Stomach (tissue), 8 donors: ENCODE measurements at regions not wholly inside any gene's neighbourhood (a gene's known extent, or its start where the extent isn't known, plus 50 kb on each side); places are given as distances from the start of the nearest gene placed in this dataset.

ENCODE experiments used
- DNase-seq, 2 donors: peaks; one replicate each; pipeline versions ENCODE4 v3.0.0 to v3.0.0-alpha.2; 2013 to 2019
- H3K27ac ChIP-seq, 5 donors: fragments of 200-600 bp in 4 of 5; sonication (generic) in 4 of 5; one replicate each; pipeline ENCODE4 v1.5.1; 2013 to 2019; ENCODE audit warnings: mild to moderate bottlenecking in 1 of 5, moderate library complexity in 1 of 5
- H3K27me3 ChIP-seq, 3 donors: fragments of 200-600 bp; sonication (generic); one replicate each; pipeline ENCODE4 v1.5.1; 2017 to 2019; ENCODE audit warnings: mixed run types in 1 of 3
- H3K36me3 ChIP-seq, 4 donors: fragments of 200-600 bp; sonication (generic); 1 replicate in 3 of 4; 2 replicates in 1 of 4; pipeline ENCODE4 v1.5.1; 2016 to 2019
- H3K4me1 ChIP-seq, 4 donors: fragments of 200-600 bp; sonication (generic); one replicate each; pipeline ENCODE4 v1.5.1; 2016 to 2019
- H3K4me3 ChIP-seq, 4 donors: fragments of 200-600 bp; sonication (generic) in 3 of 4; one replicate each; pipeline ENCODE4 v1.5.1; 2016 to 2019; ENCODE audit warnings: mild to moderate bottlenecking in 1 of 4
- H3K9me3 ChIP-seq, 4 donors: fragments of 200-600 bp; sonication (generic); one replicate each; pipeline ENCODE4 v1.5.1; 2016 to 2019
- EP300 ChIP-seq: sonication (generic); formaldehyde crosslinking; IDR thresholded peaks from one replicate; pipeline ENCODE4 v1.6.1; 2017; ENCODE audit warnings: antibody characterized with exemption
- POLR2A ChIP-seq, 4 donors: fragments of 450-650 bp; IDR thresholded peaks; one replicate each; pipeline ENCODE4 v1.6.1; 2016; ENCODE audit warnings: antibody characterized with exemption in 4 of 4, control low read depth in 2 of 4, mild to moderate bottlenecking in 1 of 4, moderate library complexity in 1 of 4
- POLR2AphosphoS5 ChIP-seq, 3 donors: sonication (generic); formaldehyde crosslinking; IDR thresholded peaks; one replicate each; pipeline ENCODE4 v1.6.1; 2016; ENCODE audit warnings: antibody characterized with exemption in 3 of 3
- WGBS, 5 donors: extraction: QIAGEN DNeasy Blood & Tissue Kit in 3 of 5; methylation state at CpG; one replicate each; pipeline versions ENCODE4 v1.1.5 to v1.1.7; 2013 to 2018; 5-methylcytosine and 5-hydroxymethylcytosine counted together
- intact Hi-C: fragments of 100-400 bp; cut with DNase I; formaldehyde crosslinking; loops from one replicate; pipeline ENCODE4 v1.15.1; 2023; ENCODE audit warnings: low total_unique reads
- TF ChIP-seq, protein P1 (sequence below), 7 experiments: fragments of 450-650 bp in 4 of 7; fragments of 200-600 bp in 3 of 7; sonication (generic) in 3 of 7; IDR thresholded peaks; one replicate each; pipeline ENCODE4 v1.5.1; 2016 to 2019; ENCODE audit warnings: antibody characterized with exemption in 7 of 7, control low read depth in 2 of 7, mild to moderate bottlenecking in 1 of 7
- donor health status: healthy with polysubstance abuse.
- donor health status: Bipolar disorder and iron deficiency.
- donor health status: healthy.

DNA sequence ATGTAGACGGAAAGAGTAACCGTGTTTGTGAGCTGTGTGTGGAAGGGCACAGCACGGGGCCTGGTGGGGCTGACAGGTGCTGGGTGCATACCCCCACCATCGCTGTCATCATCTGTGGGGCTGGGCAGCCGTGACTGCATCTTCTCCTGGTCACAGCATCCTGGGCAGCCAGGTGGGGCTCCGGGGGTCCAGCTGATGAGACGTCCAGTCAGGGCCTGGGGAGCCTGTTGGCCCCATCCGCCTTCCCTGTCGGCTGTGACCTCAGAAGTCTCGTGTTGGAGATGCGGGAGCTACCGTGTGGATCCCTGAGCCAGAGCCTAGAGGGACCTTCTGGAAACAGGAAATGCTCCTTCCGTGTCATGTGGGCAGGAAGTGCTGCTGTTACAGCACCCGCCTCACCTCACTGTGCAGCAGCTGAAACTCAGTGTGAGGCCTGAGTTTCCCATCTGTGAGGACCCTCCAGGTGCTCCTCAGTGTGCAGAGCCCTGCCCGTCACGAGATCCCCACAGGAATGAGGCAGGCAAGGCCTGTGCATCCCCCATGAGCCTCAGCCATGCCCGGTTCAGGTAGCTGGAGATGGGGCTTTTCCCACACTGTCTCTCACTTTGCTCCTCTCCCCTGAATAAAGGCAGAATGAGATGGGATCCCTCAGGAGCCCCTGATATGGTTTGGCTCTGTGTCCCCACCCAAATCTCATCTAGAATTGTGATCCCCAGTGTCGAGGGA is 108.7 kb downstream of the ERMARD start:
- Histone ChIP-seq H3K9me3 (peaks cover 2 to 21% (median 14%) of the 10 kb centered on the region in 4 donors), H3K4me1 (peaks cover 0 to 11% (median 6%) of the 10 kb centered on the region in 4 donors), H3K36me3 (no peaks in the 10 kb centered on the region), H3K27ac (no peak overlapping the region), H3K4me3 (no peak overlapping the region), H3K27me3 (no peaks in the 10 kb centered on the region)
- DNase-seq, result peak; percentile 24 to 29
- intact Hi-C loops, result no loop called here
- WGBS, 5 donors, result 70 to 78% (median 76%) methylated on average over 16 to 18 of the region's 18 CpGs
- TF ChIP-seq, protein P1, sequence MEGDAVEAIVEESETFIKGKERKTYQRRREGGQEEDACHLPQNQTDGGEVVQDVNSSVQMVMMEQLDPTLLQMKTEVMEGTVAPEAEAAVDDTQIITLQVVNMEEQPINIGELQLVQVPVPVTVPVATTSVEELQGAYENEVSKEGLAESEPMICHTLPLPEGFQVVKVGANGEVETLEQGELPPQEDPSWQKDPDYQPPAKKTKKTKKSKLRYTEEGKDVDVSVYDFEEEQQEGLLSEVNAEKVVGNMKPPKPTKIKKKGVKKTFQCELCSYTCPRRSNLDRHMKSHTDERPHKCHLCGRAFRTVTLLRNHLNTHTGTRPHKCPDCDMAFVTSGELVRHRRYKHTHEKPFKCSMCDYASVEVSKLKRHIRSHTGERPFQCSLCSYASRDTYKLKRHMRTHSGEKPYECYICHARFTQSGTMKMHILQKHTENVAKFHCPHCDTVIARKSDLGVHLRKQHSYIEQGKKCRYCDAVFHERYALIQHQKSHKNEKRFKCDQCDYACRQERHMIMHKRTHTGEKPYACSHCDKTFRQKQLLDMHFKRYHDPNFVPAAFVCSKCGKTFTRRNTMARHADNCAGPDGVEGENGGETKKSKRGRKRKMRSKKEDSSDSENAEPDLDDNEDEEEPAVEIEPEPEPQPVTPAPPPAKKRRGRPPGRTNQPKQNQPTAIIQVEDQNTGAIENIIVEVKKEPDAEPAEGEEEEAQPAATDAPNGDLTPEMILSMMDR (IDR thresholded peaks at IDR 0.05), result no peak
- TF ChIP-seq POLR2AphosphoS5 (IDR thresholded peaks at IDR 0.05), result no peak
- TF ChIP-seq POLR2A (IDR thresholded peaks at IDR 0.05), result no peak

DNA sequence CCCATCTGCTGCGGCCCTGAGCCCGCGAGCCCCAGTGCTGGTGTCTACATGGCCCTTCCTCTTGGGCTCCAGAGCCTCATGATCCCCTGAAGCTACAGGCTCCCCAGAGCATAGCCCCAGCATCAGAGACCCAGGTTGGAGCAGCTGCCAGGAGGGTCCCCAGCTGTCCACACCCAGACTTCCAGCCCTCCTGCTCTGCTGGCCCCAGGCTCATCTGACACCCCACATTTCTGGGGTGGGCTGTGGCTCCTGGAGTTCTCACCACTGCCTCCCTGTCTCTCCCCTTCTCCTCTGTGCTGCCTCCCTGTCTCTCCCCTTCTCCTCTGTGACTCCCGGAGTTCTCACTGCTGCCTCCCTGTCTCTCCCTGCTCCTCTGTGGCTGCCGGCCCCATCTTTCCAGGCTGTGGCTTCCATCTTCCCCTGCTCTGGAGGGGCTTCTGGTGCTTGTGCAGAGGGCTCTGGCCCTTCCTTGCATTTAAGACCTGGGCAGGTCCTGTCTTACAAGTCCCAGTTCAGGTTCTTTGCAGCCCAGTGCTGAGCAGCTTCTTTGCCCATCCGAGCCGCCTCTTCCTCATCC is 108.1 kb downstream of the ERMARD start:
- Histone ChIP-seq H3K9me3 (peaks cover 2 to 21% (median 14%) of the 10 kb centered on the region in 4 donors), H3K36me3 (no peaks in the 10 kb centered on the region), H3K27ac (no peak overlapping the region), H3K27me3 (no peaks in the 10 kb centered on the region), H3K4me1 (peaks cover 0 to 11% (median 6%) of the 10 kb centered on the region in 4 donors), H3K4me3 (no peak overlapping the region)
- 89 to 96% (median 93%) methylated on average over 7 of the region's 7 CpGs for WGBS, 5 donors
- DNase-seq, result no peak
- TF ChIP-seq, protein P1 (IDR thresholded peaks at IDR 0.05), result no peak
- TF ChIP-seq POLR2AphosphoS5 (IDR thresholded peaks at IDR 0.05) (no peak), POLR2A (IDR thresholded peaks at IDR 0.05) (no peak), EP300 (no peak)
- intact Hi-C loops, result no loop called here

DNA sequence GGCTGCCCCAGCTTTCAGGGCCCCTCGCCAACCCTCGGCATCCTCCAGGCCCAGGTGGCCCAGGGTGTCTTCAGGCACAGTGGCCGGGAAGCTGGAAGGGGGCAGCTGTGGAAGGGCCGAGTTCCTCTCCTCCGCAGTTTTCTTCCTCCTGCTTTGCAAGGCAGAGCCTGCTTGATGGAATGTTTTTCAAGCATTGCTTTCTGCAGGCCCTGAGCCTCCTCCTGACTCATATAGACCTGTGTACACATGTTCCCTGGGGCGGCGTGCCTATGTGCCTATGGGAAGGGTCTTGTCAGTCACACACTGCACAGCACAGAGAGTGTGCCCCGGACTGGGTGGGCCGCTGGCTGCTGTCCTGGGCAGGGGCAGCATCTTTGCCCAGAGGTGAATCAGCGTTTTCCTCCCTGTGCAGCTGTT is 107.5 kb downstream of the ERMARD start:
- WGBS, 5 donors, result 80 to 95% (median 87%) methylated on average over 10 of the region's 10 CpGs
- peaks cover 0 to 11% (median 6%) of the 10 kb centered on the region in 4 donors for H3K4me1 ChIP-seq
- peaks cover 2 to 21% (median 14%) of the 10 kb centered on the region in 4 donors for H3K9me3 ChIP-seq
- H3K36me3 ChIP-seq, result no peaks in the 10 kb centered on the region
- TF ChIP-seq, protein P1 (IDR thresholded peaks at IDR 0.05), result no peak
- no peak for TF ChIP-seq POLR2AphosphoS5 (IDR thresholded peaks at IDR 0.05)
- TF ChIP-seq POLR2A (IDR thresholded peaks at IDR 0.05), result no peak
- TF ChIP-seq EP300, result no peak
- no peaks in the 10 kb centered on the region for H3K27me3 ChIP-seq
- intact Hi-C loops, result no loop called here
- no peak overlapping the region for H3K4me3 ChIP-seq
- H3K27ac ChIP-seq, result no peak overlapping the region
- peak in 1 of 2 donors; percentile 23 for DNase-seq

DNA sequence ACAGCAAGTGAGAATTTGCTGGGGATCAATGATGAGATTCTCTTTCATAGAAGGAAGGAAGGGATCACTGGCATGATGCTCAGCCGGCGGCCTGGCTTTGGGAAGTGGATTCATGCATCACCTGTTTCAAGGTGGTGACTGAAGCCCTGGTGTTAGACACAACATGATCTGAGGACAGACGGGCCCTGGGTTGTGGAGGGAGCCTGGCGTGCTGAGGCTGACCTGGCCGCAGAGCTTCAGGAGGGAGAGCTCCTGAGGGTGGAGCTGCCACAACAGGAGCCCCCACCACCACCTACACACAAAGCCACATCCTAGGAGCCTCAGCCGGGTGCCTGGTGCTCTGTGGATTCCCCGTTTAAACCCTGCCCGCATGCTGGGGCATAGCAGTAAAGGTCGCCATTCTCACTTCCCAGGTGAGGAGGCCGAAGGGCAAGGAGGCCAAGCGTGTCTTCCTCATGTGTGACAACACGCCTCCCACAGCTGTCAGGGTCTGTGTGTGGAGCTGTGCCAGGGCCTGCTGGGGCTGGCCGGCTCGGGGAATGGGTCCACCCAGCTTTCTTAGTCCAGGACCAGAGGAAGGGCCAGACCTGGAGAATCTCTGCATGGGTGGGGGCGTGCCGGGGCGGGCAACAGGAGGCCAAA is 107.0 kb downstream of the ERMARD start:
- WGBS, 5 donors, result 83 to 94% (median 90%) methylated on average over 8 to 17 of the region's 17 CpGs
- TF ChIP-seq POLR2AphosphoS5 (IDR thresholded peaks at IDR 0.05) (no peak), POLR2A (IDR thresholded peaks at IDR 0.05) (no peak), EP300 (no peak)
- TF ChIP-seq, protein P1 (IDR thresholded peaks at IDR 0.05), result no peak
- no peak overlapping the region for H3K4me3 ChIP-seq
- H3K9me3 ChIP-seq, result peaks cover 2 to 21% (median 14%) of the 10 kb centered on the region in 4 donors
- intact Hi-C loops, result no loop called here
- DNase-seq, result peak in 1 of 2 donors; percentile 15
- no peaks in the 10 kb centered on the region for H3K27me3 ChIP-seq
- peaks cover 0 to 11% (median 6%) of the 10 kb centered on the region in 4 donors for H3K4me1 ChIP-seq
- H3K27ac ChIP-seq, result no peak overlapping the region
- no peaks in the 10 kb centered on the region for H3K36me3 ChIP-seq
